GM23338 (cell line): ENCODE measurements at regions not wholly inside any gene's neighbourhood (a gene's known extent, or its start where the extent isn't known, plus 50 kb on each side); places are given as distances from the start of the nearest gene placed in this dataset.

Experiments
- ATAC-seq: fragments of 200-7000 bp; cut with Tn5 transposase; 3 replicates; pipeline ENCODE4 v1.9.1; 2020
- DNase-seq: peaks from one replicate; pipeline ENCODE4 v3.0.0-alpha.2; 2015; ENCODE audit warnings: low spot score
- H2AFZ ChIP-seq: fragments of 200-600 bp; sonication (generic); 2 replicates; pipeline ENCODE4 v1.8.0; 2016; ENCODE audit warnings: antibody characterized with exemption, mild to moderate bottlenecking, moderate library complexity
- H3F3A ChIP-seq: fragments of 200-600 bp; sonication (generic); replicated peaks from 2 replicates; pipeline ENCODE4 v1.8.0; 2017; ENCODE audit warnings: antibody characterized with exemption, mixed run types, low read depth
- H3K27ac ChIP-seq: fragments of 200-600 bp; sonication (generic); 2 replicates; pipeline ENCODE4 v1.6.1; 2016; ENCODE audit warnings: low read depth
- H3K27me3 ChIP-seq: fragments of 200-600 bp; sonication (generic); 2 replicates; pipeline ENCODE4 v1.8.0; 2016; ENCODE audit warnings: mild to moderate bottlenecking, mixed run types, moderate library complexity; ENCODE audit not compliant: insufficient read depth
- H3K36me3 ChIP-seq: fragments of 200-600 bp; sonication (generic); 2 replicates; pipeline ENCODE4 v1.8.0; 2016; ENCODE audit warnings: mild to moderate bottlenecking; ENCODE audit not compliant: insufficient read depth
- H3K4me1 ChIP-seq: fragments of 200-600 bp; sonication (generic); 2 replicates; pipeline ENCODE4 v1.8.0; 2016; ENCODE audit warnings: mild to moderate bottlenecking, moderate library complexity; ENCODE audit not compliant: insufficient read depth
- H3K4me2 ChIP-seq: fragments of 200-600 bp; sonication (generic); 2 replicates; pipeline ENCODE4 v1.7.1; 2017; ENCODE audit warnings: mixed run types
- H3K4me3 ChIP-seq: fragments of 200-600 bp; sonication (generic); 2 replicates; pipeline ENCODE4 v1.6.1; 2016; ENCODE audit warnings: mixed run types
- H3K79me2 ChIP-seq: fragments of 200-600 bp; sonication (generic); replicated peaks from 2 replicates; pipeline ENCODE4 v1.8.0; 2017; ENCODE audit warnings: mild to moderate bottlenecking; ENCODE audit not compliant: insufficient read depth
- H3K9me2 ChIP-seq: fragments of 200-600 bp; sonication (generic); 2 replicates; pipeline ENCODE4 v1.8.0; 2017; ENCODE audit not compliant: insufficient read depth
- H4K20me1 ChIP-seq: fragments of 200-600 bp; sonication (generic); replicated peaks from 2 replicates; pipeline ENCODE4 v1.8.0; 2017; ENCODE audit warnings: mild to moderate bottlenecking; ENCODE audit not compliant: insufficient read depth
- H3K27ac Mint-ChIP-seq: 2 replicates; pipeline ENCODE4 v1.8.0; 2020; ENCODE audit warnings: inconsistent platforms, mild to moderate bottlenecking, moderate library complexity, mixed read lengths
- H3K27me3 Mint-ChIP-seq: 3 replicates; pipeline ENCODE4 v1.8.0; 2022; ENCODE audit warnings: low read depth, mild to moderate bottlenecking, moderate library complexity, mixed read lengths, inconsistent platforms; ENCODE audit not compliant: insufficient read depth, poor library complexity
- H3K36me3 Mint-ChIP-seq: 3 replicates; pipeline ENCODE4 v1.8.0; 2021; ENCODE audit warnings: low read depth, mild to moderate bottlenecking, inconsistent platforms, moderate library complexity, mixed read lengths
- H3K4me1 Mint-ChIP-seq: 3 replicates; pipeline ENCODE4 v1.8.0; 2020; ENCODE audit warnings: mild to moderate bottlenecking, inconsistent platforms, mixed read lengths
- H3K4me3 Mint-ChIP-seq: 3 replicates; pipeline ENCODE4 v1.8.0; 2021; ENCODE audit warnings: moderate library complexity, mild to moderate bottlenecking, inconsistent platforms, mixed read lengths
- H3K9me3 Mint-ChIP-seq: 3 replicates; pipeline ENCODE4 v1.8.0; 2020; ENCODE audit warnings: moderate library complexity, mild to moderate bottlenecking, inconsistent platforms, mixed read lengths
- CREB1 ChIP-seq: fragments of 250-450 bp; sonication (Bioruptor Pico); IDR thresholded peaks from 2 replicates; pipeline ENCODE4 v1.5.0; 2020; ENCODE audit warnings: low read depth, mild to moderate bottlenecking, moderate library complexity
- CTCF ChIP-seq, 2 experiments: fragments of 200-600 bp in 1 of 2; sonication (generic) in 1 of 2; conservative IDR thresholded peaks; 2 replicates each; pipeline versions ENCODE4 v1.5.1 to v1.6.1; 2016 to 2017; ENCODE audit warnings: antibody characterized with exemption in 2 of 2, low read depth in 2 of 2, mild to moderate bottlenecking in 2 of 2, moderate library complexity in 1 of 2
- ETS1 ChIP-seq: IDR thresholded peaks from 2 replicates; pipeline ENCODE4 v1.6.1; 2016; ENCODE audit warnings: antibody characterized with exemption
- EZH2 ChIP-seq: fragments of 200-600 bp; sonication (generic); IDR thresholded peaks from one replicate; pipeline ENCODE4 v1.8.0; 2017; ENCODE audit warnings: antibody characterized with exemption, mild to moderate bottlenecking, low read depth; ENCODE audit not compliant: unreplicated experiment
- EZH2phosphoT487 ChIP-seq: fragments of 200-600 bp; sonication (generic); IDR thresholded peaks from one replicate; pipeline ENCODE4 v1.8.1; 2018; ENCODE audit warnings: antibody characterized with exemption; ENCODE audit not compliant: unreplicated experiment
- JUNB ChIP-seq: IDR thresholded peaks from one replicate; pipeline ENCODE4 v1.6.1; 2016; ENCODE audit warnings: antibody characterized with exemption; ENCODE audit not compliant: unreplicated experiment
- NANOG ChIP-seq: IDR thresholded peaks from 2 replicates; pipeline ENCODE4 v1.6.1; 2016; ENCODE audit warnings: antibody characterized with exemption, borderline replicate concordance
- POLR2AphosphoS5 ChIP-seq: IDR thresholded peaks from 2 replicates; pipeline ENCODE4 v1.6.1; 2016; ENCODE audit warnings: antibody characterized with exemption, low read depth
- STAT1 ChIP-seq: IDR thresholded peaks from one replicate; pipeline ENCODE4 v1.6.1; 2016; ENCODE audit warnings: antibody characterized with exemption; ENCODE audit not compliant: unreplicated experiment
- ZNF114 ChIP-seq: fragments of 250-450 bp; sonication (Bioruptor Pico); IDR thresholded peaks from 2 replicates; pipeline ENCODE4 v1.5.0; 2020; ENCODE audit warnings: mild to moderate bottlenecking, moderate library complexity
- ZNF331 ChIP-seq: fragments of 250-450 bp; sonication (Bioruptor Pico); IDR thresholded peaks from 2 replicates; pipeline ENCODE4 v1.5.0; 2020; ENCODE audit warnings: low read depth, mild to moderate bottlenecking, moderate library complexity
- ZNF462 ChIP-seq: fragments of 250-450 bp; sonication (Bioruptor Pico); IDR thresholded peaks from 2 replicates; pipeline ENCODE4 v1.5.0; 2020; ENCODE audit warnings: mild to moderate bottlenecking, moderate library complexity

- no peak for TF ChIP-seq CTCF (conservative IDR thresholded peaks at IDR 0.05; ENCODE audit: low read depth in 2 of 2)
- TF ChIP-seq ZNF331 (CRISPR knock-in tag): no peak
These were observed 65.8 kb upstream of the TLK1 start (continued) for GRCh38 chr2:171226461-171226860.

- Mint-ChIP-seq H3K36me3 (peaks cover 3% of the 10 kb centered on the region; the same call in 1 of the 3 replicates), H3K4me1 (no peaks in the 10 kb centered on the region), H3K27me3 (no peaks in the 10 kb centered on the region), H3K4me3 (no peak overlapping the region), H3K9me3 (0 out of 3 replicates have a peak, but pooled peaks cover 3% of the 10 kb centered on the region), H3K27ac (no peak overlapping the region)
- H3K4me1 ChIP-seq: no peaks in the 10 kb centered on the region
- no peak overlapping the region for H3K4me3 ChIP-seq
- TF ChIP-seq ZNF462 (CRISPR knock-in tag): no peak
- TF ChIP-seq CTCF (conservative IDR thresholded peaks at IDR 0.05; ENCODE audit: low read depth in 2 of 2): no peak
- TF ChIP-seq ZNF331 (CRISPR knock-in tag): no peak
- no peak for TF ChIP-seq CREB1 (CRISPR knock-in tag)
- no peak for TF ChIP-seq JUNB
- no peak for TF ChIP-seq EZH2phosphoT487
- no peak for TF ChIP-seq NANOG
- no peak for TF ChIP-seq ETS1
- no peak for TF ChIP-seq POLR2AphosphoS5
- TF ChIP-seq EZH2: no peak
- no peak for TF ChIP-seq STAT1
- TF ChIP-seq ZNF114 (CRISPR knock-in tag): no peak
- no peaks in the 10 kb centered on the region for H4K20me1 ChIP-seq
- no peaks in the 10 kb centered on the region for H3K9me2 ChIP-seq
- no peaks in the 10 kb centered on the region for H3K27me3 ChIP-seq
- no peak overlapping the region for H3K27ac ChIP-seq
- H3F3A ChIP-seq: no peaks in the 10 kb centered on the region
- H3K36me3 ChIP-seq: no peaks in the 10 kb centered on the region
- no peak overlapping the region for H2AFZ ChIP-seq
- no peak overlapping the region for H3K4me2 ChIP-seq
- H3K79me2 ChIP-seq: no peaks in the 10 kb centered on the region
- ATAC-seq (no peak), DNase-seq (no peak)
These were observed 65.3 kb upstream of the TLK1 start for GRCh38 chr2:171225989-171226388.
